ENCODE measurements at regions not wholly inside any gene's neighbourhood (a gene's known extent, or its start where the extent isn't known, plus 50 kb on each side); places are given as distances from the start of the nearest gene placed in this dataset.

GRCh38 chr11:128251140-128251539, 336.2 kb downstream of the ETS1 start:
- DNase-seq: no peak

GRCh38 chr11:128250482-128250881, 336.9 kb downstream of the ETS1 start:
- no peak for DNase-seq

GRCh38 chr11:128246810-128247594, 340.4 kb downstream of the ETS1 start:
- no peak for DNase-seq

GRCh38 chr11:128246364-128246801, 341.0 kb downstream of the ETS1 start:
- DNase-seq: no peak

GRCh38 chr11:128244871-128245270, 342.5 kb downstream of the ETS1 start:
- DNase-seq: no peak

- no peak for DNase-seq
These were observed 344.9 kb downstream of the ETS1 start for GRCh38 chr11:128242451-128242850.

GRCh38 chr11:128240546-128240945, 346.8 kb downstream of the ETS1 start:
- DNase-seq: no peak

GRCh38 chr11:128239306-128239705, 348.1 kb downstream of the ETS1 start:
- no peak for DNase-seq

- DNase-seq: no peak
These were observed 348.7 kb downstream of the ETS1 start for GRCh38 chr11:128238521-128239265.

GRCh38 chr11:128236506-128237498, 350.6 kb downstream of the ETS1 start:
- DNase-seq: no peak

GRCh38 chr11:128235958-128236357, 351.4 kb downstream of the ETS1 start:
- no peak for DNase-seq

- DNase-seq: no peak
These were observed 351.9 kb downstream of the ETS1 start for GRCh38 chr11:128235426-128235825.

GRCh38 chr11:128234143-128234542, 353.2 kb downstream of the ETS1 start:
- DNase-seq: no peak

GRCh38 chr11:128232588-128232987, 354.8 kb downstream of the ETS1 start:
- no peak for DNase-seq

GRCh38 chr11:128231845-128232410, 355.4 kb downstream of the ETS1 start:
- DNase-seq: no peak

- DNase-seq: no peak
These were observed 359.9 kb downstream of the ETS1 start for GRCh38 chr11:128227466-128227865.

GRCh38 chr11:128226106-128226716, 361.1 kb downstream of the ETS1 start:
- DNase-seq: no peak

GRCh38 chr11:128222245-128222884, 365.0 kb downstream of the ETS1 start:
- no peak for DNase-seq

- DNase-seq: no peak
These were observed 367.6 kb downstream of the ETS1 start for GRCh38 chr11:128219731-128220120.

GRCh38 chr11:128216198-128216597, 371.2 kb downstream of the ETS1 start:
- no peak for DNase-seq

- DNase-seq: no peak
These were observed 372.0 kb downstream of the ETS1 start for GRCh38 chr11:128215238-128215882.
